BE2C (cell line): ENCODE measurements at regions not wholly inside any gene's neighbourhood (a gene's known extent, or its start where the extent isn't known, plus 50 kb on each side); places are given as distances from the start of the nearest gene placed in this dataset.

ENCODE experiments used
- DNase-seq: peaks from one replicate; pipeline ENCODE4 v3.0.0-alpha.2; 2020
- H3K27me3 ChIP-seq: fragments of 250-450 bp; sonication (Bioruptor Pico); 2 replicates; pipeline ENCODE4 v1.5.1; 2020; ENCODE audit warnings: mild to moderate bottlenecking
- H3K36me3 ChIP-seq: fragments of 250-450 bp; sonication (Bioruptor Pico); 2 replicates; pipeline ENCODE4 v1.5.1; 2020; ENCODE audit warnings: mild to moderate bottlenecking
- H3K4me1 ChIP-seq: fragments of 250-450 bp; sonication (Bioruptor Pico); 2 replicates; pipeline ENCODE4 v1.5.1; 2020
- H3K4me3 ChIP-seq: 2 replicates; pipeline ENCODE4 v1.5.1; 2011; ENCODE audit warnings: low read depth, low read length
- H3K9me3 ChIP-seq: fragments of 250-450 bp; sonication (Bioruptor Pico); 2 replicates; pipeline ENCODE4 v1.5.1; 2020
- CTCF ChIP-seq: IDR thresholded peaks from 2 replicates; pipeline ENCODE4 v1.5.1; 2012; ENCODE audit warnings: mild to moderate bottlenecking, low read depth, low read length

- no peak for TF ChIP-seq CTCF
- Histone ChIP-seq H3K4me1 (no peaks in the 10 kb centered on the region), H3K4me3 (no peak overlapping the region)
Measured at GRCh38 chr7:83808982-83809381, 160.0 kb upstream of the SEMA3E start.

GRCh38 chr7:83807774-83808173 is 158.8 kb upstream of the SEMA3E start:
- TF ChIP-seq CTCF, result no peak
- Histone ChIP-seq H3K27me3 (no peaks in the 10 kb centered on the region), H3K36me3 (no peaks in the 10 kb centered on the region), H3K4me1 (no peaks in the 10 kb centered on the region), H3K9me3 (no peaks in the 10 kb centered on the region; the same call in 1 of the 2 replicates), H3K4me3 (no peak overlapping the region)
- no peak for DNase-seq

More at GRCh38 chr7:83808982-83809381, 160.0 kb upstream of the SEMA3E start:
- H3K36me3 ChIP-seq, result no peaks in the 10 kb centered on the region
- H3K27me3 ChIP-seq, result no peaks in the 10 kb centered on the region
- DNase-seq, result no peak
- H3K9me3 ChIP-seq, result no peaks in the 10 kb centered on the region; the same call in 1 of the 2 replicates

GRCh38 chr7:83806538-83806937 is 157.6 kb upstream of the SEMA3E start:
- DNase-seq, result no peak
- no peaks in the 10 kb centered on the region for H3K4me1 ChIP-seq
- H3K27me3 ChIP-seq, result no peaks in the 10 kb centered on the region
- no peaks in the 10 kb centered on the region for H3K9me3 ChIP-seq
- TF ChIP-seq CTCF, result no peak
- H3K4me3 ChIP-seq, result no peak overlapping the region
- H3K36me3 ChIP-seq, result no peaks in the 10 kb centered on the region

- no peak for TF ChIP-seq CTCF
- no peaks in the 10 kb centered on the region for H3K4me1 ChIP-seq
- no peaks in the 10 kb centered on the region for H3K9me3 ChIP-seq
- H3K27me3 ChIP-seq, result no peaks in the 10 kb centered on the region
- DNase-seq, result no peak
- H3K36me3 ChIP-seq, result no peaks in the 10 kb centered on the region
- no peak overlapping the region for H3K4me3 ChIP-seq
Measured at GRCh38 chr7:83799333-83799732, 150.4 kb upstream of the SEMA3E start.

- Histone ChIP-seq H3K4me3 (no peak overlapping the region), H3K9me3 (no peaks in the 10 kb centered on the region), H3K36me3 (no peaks in the 10 kb centered on the region), H3K27me3 (no peaks in the 10 kb centered on the region), H3K4me1 (no peaks in the 10 kb centered on the region)
- no peak for TF ChIP-seq CTCF
- no peak for DNase-seq
Measured at GRCh38 chr7:83798489-83798888, 149.6 kb upstream of the SEMA3E start.

GRCh38 chr7:83796760-83797159 is 147.8 kb upstream of the SEMA3E start:
- DNase-seq, result no peak
- Histone ChIP-seq H3K27me3 (no peaks in the 10 kb centered on the region), H3K4me1 (no peaks in the 10 kb centered on the region), H3K9me3 (no peaks in the 10 kb centered on the region), H3K36me3 (no peaks in the 10 kb centered on the region), H3K4me3 (no peak overlapping the region)
- TF ChIP-seq CTCF, result no peak
